ENCODE measurements at regions not wholly inside any gene's neighbourhood (a gene's known extent, or its start where the extent isn't known, plus 50 kb on each side); places are given as distances from the start of the nearest gene placed in this dataset.

- H3K4me1 ChIP-seq (ENCODE audit: control insufficient read depth, insufficient read depth, low read length): no peaks in the 10 kb centered on the region
- no peak overlapping the region for H2AK5ac ChIP-seq (ENCODE audit: low read depth, low read length)
- no peak overlapping the region for H3K4me2 ChIP-seq (ENCODE audit: low read depth, low read length)
- H2AFZ ChIP-seq (replicated peaks; ENCODE audit: low read length, poor library complexity): no peak overlapping the region
- H4K91ac ChIP-seq (ENCODE audit: insufficient read depth, low read depth, low read length): no peak overlapping the region
- CTCF ChIA-PET: no interaction called here
- BruUV-seq (replicated peaks): no TSS peak
- H2AK9ac ChIP-seq (replicated peaks; ENCODE audit: low read depth, low read length, poor library complexity): no peak overlapping the region
- H3K23ac ChIP-seq (ENCODE audit: low read depth, low read length): no peak overlapping the region
- H3K14ac ChIP-seq (replicated peaks; ENCODE audit: low read depth, low read length): no peak overlapping the region
- H2BK20ac ChIP-seq (ENCODE audit: low read depth, low read length): no peak overlapping the region
- no peak overlapping the region for H3K18ac ChIP-seq (ENCODE audit: low read depth, low read length)
- intact Hi-C loops (cut with micrococcal nuclease): no loop called here
- no peak overlapping the region for H2BK120ac ChIP-seq (ENCODE audit: low read depth, low read length)
- no peaks in the 10 kb centered on the region for H3K27me3 ChIP-seq (ENCODE audit: control insufficient read depth, insufficient read depth, low read length)
- H3K9me3 ChIP-seq (ENCODE audit: control insufficient read depth, insufficient read depth, low read length): 0 out of 2 replicates have a peak, but pooled peaks cover 2% of the 10 kb centered on the region
- no peak overlapping the region for H3K4ac ChIP-seq (ENCODE audit: low read depth, low read length)
- no peaks in the 10 kb centered on the region for H4K20me1 ChIP-seq (ENCODE audit: insufficient read depth, low read length)
- H3K9ac ChIP-seq (ENCODE audit: low read depth, low read length): no peak overlapping the region
- no peaks in the 10 kb centered on the region for H3K36me3 ChIP-seq (ENCODE audit: control insufficient read depth, insufficient read depth, low read length)
- H2BK15ac ChIP-seq (ENCODE audit: low read depth, low read length): no peak overlapping the region
- ATAC-seq (ENCODE audit: low read depth) (no peak), DNase-seq (no peak)
- H3K79me1 ChIP-seq (ENCODE audit: low read depth in 1 of 2, low read length in 2 of 2): no peaks in the 10 kb centered on the region
- in situ Hi-C loops (cut with MboI; ENCODE audit: low sequenced_read_pairs): no loop called here
- H2BK5ac ChIP-seq (ENCODE audit: low read depth, low read length, poor library complexity, severe bottlenecking): no peak overlapping the region
- TF ChIP-seq MAFK (IDR thresholded peaks at IDR 0.05; ENCODE audit: low read depth, low read length) (no peak), CEBPB (IDR thresholded peaks at IDR 0.05; ENCODE audit: low read depth, low read length) (no peak), MXI1 (IDR thresholded peaks at IDR 0.05; ENCODE audit: borderline replicate concordance, low read depth, low read length) (no peak), SMC3 (IDR thresholded peaks at IDR 0.05; ENCODE audit: low read depth, low read length) (no peak), RCOR1 (IDR thresholded peaks at IDR 0.05; ENCODE audit: insufficient replicate concordance, low read length) (no peak), RAD21 (IDR thresholded peaks at IDR 0.05; ENCODE audit: low read length) (no peak), NFE2L2 (IDR thresholded peaks at IDR 0.05; ENCODE audit: low read depth, low read length) (no peak), RFX5 (IDR thresholded peaks at IDR 0.05; ENCODE audit: low read depth, low read length) (no peak), MAZ (IDR thresholded peaks at IDR 0.05; ENCODE audit: borderline replicate concordance, low read depth, low read length) (no peak)
- TF ChIP-seq, protein P1, sequence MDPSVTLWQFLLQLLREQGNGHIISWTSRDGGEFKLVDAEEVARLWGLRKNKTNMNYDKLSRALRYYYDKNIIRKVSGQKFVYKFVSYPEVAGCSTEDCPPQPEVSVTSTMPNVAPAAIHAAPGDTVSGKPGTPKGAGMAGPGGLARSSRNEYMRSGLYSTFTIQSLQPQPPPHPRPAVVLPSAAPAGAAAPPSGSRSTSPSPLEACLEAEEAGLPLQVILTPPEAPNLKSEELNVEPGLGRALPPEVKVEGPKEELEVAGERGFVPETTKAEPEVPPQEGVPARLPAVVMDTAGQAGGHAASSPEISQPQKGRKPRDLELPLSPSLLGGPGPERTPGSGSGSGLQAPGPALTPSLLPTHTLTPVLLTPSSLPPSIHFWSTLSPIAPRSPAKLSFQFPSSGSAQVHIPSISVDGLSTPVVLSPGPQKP (IDR thresholded peaks at IDR 0.05; ENCODE audit: borderline replicate concordance, low read depth, low read length): no peak
- H3K56ac ChIP-seq (ENCODE audit: extremely low read depth, insufficient read depth, low read length): no peak overlapping the region
- no peak overlapping the region for H3K4me3 ChIP-seq (ENCODE audit: insufficient read depth, low read depth, low read length)
- H3K9me1 ChIP-seq (ENCODE audit: insufficient read depth, low read length): no peaks in the 10 kb centered on the region
- dilution Hi-C loops (cut with HindIII; ENCODE audit: low sequenced_read_pairs, unreplicated experiment): no loop called here
- H3K27ac ChIP-seq (ENCODE audit: insufficient read depth, low read length): no peak overlapping the region
- H4K8ac ChIP-seq (ENCODE audit: low read depth in 2 of 2, low read length in 2 of 2): no peak overlapping the region
- no peak overlapping the region for H4K5ac ChIP-seq (ENCODE audit: low read depth, low read length)
- WGBS, 2 experiments (ENCODE audit: extremely low coverage in 2 of 2, insufficient read length in 1 of 2): 39% methylated on average over 2 of the region's 3 CpGs; no CpG with 5 or more reads in 1 of the 2 experiments
- POLR2A ChIA-PET (ENCODE audit: unreplicated experiment): no interaction called here
These were observed 562.3 kb downstream of the CCSER2 start for GRCh38 chr10:84890706-84891105.
